IMR-90 (cell line): ENCODE measurements at regions not wholly inside any gene's neighbourhood (a gene's known extent, or its start where the extent isn't known, plus 50 kb on each side); places are given as distances from the start of the nearest gene placed in this dataset.

Source experiments
- ATAC-seq: fragments of 200-7000 bp; cut with Tn5 transposase; 2 replicates; pipeline ENCODE4 v1.9.1; 2020; ENCODE audit warnings: low read depth, mild to moderate bottlenecking, moderate library complexity
- BruUV-seq: library from RNA; stranded (reverse); fragments of 400-500 nt; replicated peaks from 2 replicates; lab custom pipeline; 2021; lab: Mats Ljungman, UMichigan
- CTCF ChIA-PET: fragments of 300-600 bp; formaldehyde crosslinking; extraction: SDS; loops from one replicate; lab custom pipeline; 2021; ENCODE audit warnings: antibody characterized with exemption; lab: Yijun Ruan, JAX
- POLR2A ChIA-PET: fragments of 300-600 bp; sonication (Branson Sonifier 250); formaldehyde crosslinking; loops from one replicate; lab custom pipeline; 2022; ENCODE audit warnings: antibody characterized with exemption; ENCODE audit not compliant: unreplicated experiment; lab: Charles Lee
- DNase-seq: peaks from one replicate; pipeline ENCODE4 v3.0.0; 2013
- H2AFZ ChIP-seq: replicated peaks from 2 replicates; pipeline ENCODE3; 2013; ENCODE audit warnings: low read length, mild to moderate bottlenecking; ENCODE audit not compliant: poor library complexity
- H2AK5ac ChIP-seq: 2 replicates; pipeline ENCODE4 v1.6.1; 2013; ENCODE audit warnings: low read depth, low read length, inconsistent platforms
- H2AK9ac ChIP-seq: replicated peaks from 2 replicates; pipeline ENCODE3; 2013; ENCODE audit warnings: mild to moderate bottlenecking, low read depth, low read length, moderate library complexity; ENCODE audit not compliant: poor library complexity
- H2BK120ac ChIP-seq: 2 replicates; pipeline ENCODE4 v1.6.1; 2013; ENCODE audit warnings: low read depth, low read length, inconsistent platforms
- H2BK15ac ChIP-seq: 3 replicates; pipeline ENCODE4 v1.6.1; 2013; ENCODE audit warnings: low read depth, low read length, inconsistent platforms
- H2BK20ac ChIP-seq: 2 replicates; pipeline ENCODE4 v1.6.1; 2013; ENCODE audit warnings: low read depth, mild to moderate bottlenecking, inconsistent platforms, low read length, moderate library complexity
- H2BK5ac ChIP-seq: 2 replicates; pipeline ENCODE4 v1.6.1; 2013; ENCODE audit warnings: mild to moderate bottlenecking, low read depth, low read length, inconsistent platforms; ENCODE audit not compliant: poor library complexity, severe bottlenecking
- H3K14ac ChIP-seq: replicated peaks from 2 replicates; pipeline ENCODE4 v1.6.1; 2013; ENCODE audit warnings: low read depth, low read length, inconsistent platforms
- H3K18ac ChIP-seq: 2 replicates; pipeline ENCODE4 v1.6.1; 2013; ENCODE audit warnings: low read depth, low read length, control low read depth
- H3K23ac ChIP-seq: 2 replicates; pipeline ENCODE4 v1.6.1; 2013; ENCODE audit warnings: low read depth, low read length, inconsistent platforms
- H3K27ac ChIP-seq: 2 replicates; pipeline ENCODE4 v1.5.1; 2013; ENCODE audit warnings: mild to moderate bottlenecking, control low read depth, low read length; ENCODE audit not compliant: insufficient read depth
- H3K27me3 ChIP-seq: 2 replicates; pipeline ENCODE4 v1.6.1; 2013; ENCODE audit warnings: low read length; ENCODE audit not compliant: control insufficient read depth, insufficient read depth
- H3K36me3 ChIP-seq: 2 replicates; pipeline ENCODE4 v1.6.1; 2013; ENCODE audit warnings: low read length, mixed read lengths; ENCODE audit not compliant: control insufficient read depth, insufficient read depth
- H3K4ac ChIP-seq: 2 replicates; pipeline ENCODE4 v1.6.1; 2013; ENCODE audit warnings: low read depth, low read length, inconsistent platforms
- H3K4me1 ChIP-seq: 2 replicates; pipeline ENCODE4 v1.6.1; 2013; ENCODE audit warnings: low read length, mixed read lengths; ENCODE audit not compliant: control insufficient read depth, insufficient read depth
- H3K4me2 ChIP-seq: 2 replicates; pipeline ENCODE4 v1.6.1; 2013; ENCODE audit warnings: low read depth, mild to moderate bottlenecking, control low read depth, low read length, moderate library complexity
- H3K4me3 ChIP-seq: 2 replicates; pipeline ENCODE4 v1.5.1; 2013; ENCODE audit warnings: low read depth, mild to moderate bottlenecking, control low read depth, low read length, moderate library complexity; ENCODE audit not compliant: insufficient read depth
- H3K56ac ChIP-seq: 2 replicates; pipeline ENCODE4 v1.6.1; 2013; ENCODE audit warnings: low read length, inconsistent platforms; ENCODE audit not compliant: insufficient read depth; ENCODE audit errors: extremely low read depth
- H3K79me1 ChIP-seq, 2 experiments: 2 replicates each; pipeline ENCODE4 v1.6.1; 2013; ENCODE audit warnings: low read length in 2 of 2, inconsistent platforms in 1 of 2, low read depth in 1 of 2
- H3K9ac ChIP-seq: 2 replicates; pipeline ENCODE4 v1.6.1; 2013; ENCODE audit warnings: low read depth, low read length, control low read depth
- H3K9me1 ChIP-seq: 2 replicates; pipeline ENCODE4 v1.6.1; 2013; ENCODE audit warnings: low read length, inconsistent platforms; ENCODE audit not compliant: insufficient read depth
- H3K9me3 ChIP-seq: 2 replicates; pipeline ENCODE4 v1.6.1; 2013; ENCODE audit warnings: low read length; ENCODE audit not compliant: control insufficient read depth, insufficient read depth
- H4K20me1 ChIP-seq: 2 replicates; pipeline ENCODE4 v1.6.1; 2013; ENCODE audit warnings: low read length, inconsistent platforms; ENCODE audit not compliant: insufficient read depth
- H4K5ac ChIP-seq: 2 replicates; pipeline ENCODE4 v1.6.1; 2013; ENCODE audit warnings: mild to moderate bottlenecking, low read depth, low read length, control low read depth
- H4K8ac ChIP-seq, 2 experiments: 2 replicates each; pipeline ENCODE4 v1.6.1; 2013; ENCODE audit warnings: low read depth in 2 of 2, low read length in 2 of 2, control low read depth in 1 of 2, inconsistent platforms in 1 of 2
- H4K91ac ChIP-seq: 2 replicates; pipeline ENCODE4 v1.6.1; 2013; ENCODE audit warnings: low read depth, low read length, inconsistent platforms; ENCODE audit not compliant: insufficient read depth
- BHLHE40 ChIP-seq: fragments of 150-350 bp; IDR thresholded peaks from 2 replicates; pipeline ENCODE4 v1.6.1; 2016; ENCODE audit warnings: mild to moderate bottlenecking, low read depth, low read length
- CEBPB ChIP-seq: IDR thresholded peaks from 2 replicates; pipeline ENCODE4 v1.6.1; 2012; ENCODE audit warnings: low read depth, low read length, improper control_type of control experiment
- CHD1 ChIP-seq: IDR thresholded peaks from 2 replicates; pipeline ENCODE4 v1.6.1; 2012; ENCODE audit warnings: low read depth, low read length, improper control_type of control experiment
- ELK1 ChIP-seq: fragments of 150-350 bp; IDR thresholded peaks from 2 replicates; pipeline ENCODE4 v1.6.1; 2016; ENCODE audit warnings: low read depth, mild to moderate bottlenecking, low read length, moderate library complexity, borderline replicate concordance
- FOS ChIP-seq: fragments of 150-350 bp; IDR thresholded peaks from 2 replicates; pipeline ENCODE4 v1.6.1; 2016; ENCODE audit warnings: low read depth, low read length
- MAFK ChIP-seq: IDR thresholded peaks from 2 replicates; pipeline ENCODE4 v1.6.1; 2012; ENCODE audit warnings: low read depth, low read length, improper control_type of control experiment
- MAZ ChIP-seq: IDR thresholded peaks from 2 replicates; pipeline ENCODE4 v1.6.1; 2012; ENCODE audit warnings: low read depth, mild to moderate bottlenecking, low read length, improper control_type of control experiment, moderate library complexity, borderline replicate concordance
- MXI1 ChIP-seq: IDR thresholded peaks from 2 replicates; pipeline ENCODE4 v1.6.1; 2012; ENCODE audit warnings: low read depth, mild to moderate bottlenecking, low read length, moderate library complexity, borderline replicate concordance
- NFE2L2 ChIP-seq: fragments of 150-350 bp; IDR thresholded peaks from 2 replicates; pipeline ENCODE4 v1.6.1; 2016; ENCODE audit warnings: low read depth, mild to moderate bottlenecking, low read length
- POLR2A ChIP-seq: IDR thresholded peaks from 2 replicates; pipeline ENCODE4 v1.6.1; 2012; ENCODE audit warnings: mild to moderate bottlenecking, low read depth, low read length
- RAD21 ChIP-seq: IDR thresholded peaks from 2 replicates; pipeline ENCODE4 v1.6.1; 2012; ENCODE audit warnings: low read length, improper control_type of control experiment
- RCOR1 ChIP-seq: IDR thresholded peaks from 2 replicates; pipeline ENCODE4 v1.6.1; 2012; ENCODE audit warnings: mild to moderate bottlenecking, low read length, improper control_type of control experiment; ENCODE audit not compliant: insufficient replicate concordance
- RFX5 ChIP-seq: IDR thresholded peaks from 2 replicates; pipeline ENCODE4 v1.8.0; 2012; ENCODE audit warnings: low read depth, mild to moderate bottlenecking, low read length, moderate library complexity
- SMC3 ChIP-seq: fragments of 150-350 bp; IDR thresholded peaks from 2 replicates; pipeline ENCODE4 v1.6.1; 2016; ENCODE audit warnings: low read depth, mild to moderate bottlenecking, antibody characterized with exemption, low read length, moderate library complexity
- WGBS, 2 experiments: methylation state at CpG; one replicate each; pipeline versions ENCODE4 v1.1.5 to v1.1.7; 2013; ENCODE audit warnings: missing lambda C conversion rate in 2 of 2; ENCODE audit not compliant: insufficient read length in 1 of 2; ENCODE audit errors: extremely low coverage in 2 of 2; 5-methylcytosine and 5-hydroxymethylcytosine counted together
- dilution Hi-C: fragments of 300-500 bp; cut with HindIII; formaldehyde crosslinking; loops from one replicate; pipeline ENCODE4 v1.14.3; 2018; ENCODE audit warnings: low sequenced_read_pairs; ENCODE audit not compliant: unreplicated experiment
- in situ Hi-C: fragments of 300-500 bp; cut with MboI; formaldehyde crosslinking; loops from 3 replicates; pipeline ENCODE4 v1.14.3; 2019; ENCODE audit warnings: low sequenced_read_pairs, inconsistent platforms, mixed read lengths
- intact Hi-C: fragments of 100-400 bp; cut with micrococcal nuclease; formaldehyde crosslinking; loops from 2 replicates; pipeline ENCODE4 v1.10.0; 2022
- TF ChIP-seq, protein P1 (sequence below): conservative IDR thresholded peaks from 2 replicates; pipeline ENCODE4 v1.5.1; 2012; ENCODE audit warnings: mild to moderate bottlenecking, low read depth, low read length, improper control_type of control experiment
- TF ChIP-seq, protein P2 (sequence below): fragments of 150-350 bp; IDR thresholded peaks from 2 replicates; pipeline ENCODE4 v1.6.1; 2017; ENCODE audit warnings: mild to moderate bottlenecking, antibody characterized with exemption, low read length, low read depth

DNA sequence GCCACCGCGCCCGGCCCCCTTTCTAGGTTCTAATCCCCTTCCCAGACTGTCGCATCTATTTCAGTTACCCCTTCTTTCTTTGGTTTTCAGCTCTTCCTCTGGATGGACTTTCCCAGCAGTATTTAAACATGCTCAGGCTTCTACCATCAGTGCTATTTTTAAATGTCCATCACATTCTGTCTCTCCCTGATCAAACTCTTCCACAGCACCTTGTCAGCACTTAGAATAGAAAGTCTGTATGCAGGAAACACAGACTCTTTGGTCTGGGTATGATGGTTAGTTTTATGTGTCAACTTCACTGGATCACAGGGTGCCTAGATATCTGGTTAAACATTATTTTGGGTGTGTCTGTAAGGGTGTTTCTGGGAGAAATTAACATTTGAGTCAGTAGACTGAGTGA, 297.8 kb upstream of the ECI2 start:
- 89% methylated on average over 3 of the region's 4 CpGs; no CpG with 5 or more reads in 1 of the 2 experiments for WGBS, 2 experiments
- H4K20me1 ChIP-seq, result no peaks in the 10 kb centered on the region
- BruUV-seq, result no TSS peak
- H3K4me3 ChIP-seq, result no peak overlapping the region
- H2BK5ac ChIP-seq, result no peak overlapping the region
- H2BK20ac ChIP-seq, result no peak overlapping the region
- H3K4ac ChIP-seq, result no peak overlapping the region
- H3K36me3 ChIP-seq, result no peaks in the 10 kb centered on the region
- CTCF ChIA-PET, result no interaction called here
- H3K27me3 ChIP-seq, result no peaks in the 10 kb centered on the region
- H2BK15ac ChIP-seq, result no peak overlapping the region
- DNase-seq, result no peak
- no peak overlapping the region for H2BK120ac ChIP-seq
- in situ Hi-C loops (no loop called here), intact Hi-C loops (no loop called here), dilution Hi-C loops (no loop called here)
- no peak overlapping the region for H4K5ac ChIP-seq
- H3K56ac ChIP-seq, result no peak overlapping the region
- no peak overlapping the region for H4K8ac ChIP-seq
- H4K91ac ChIP-seq, result no peak overlapping the region
- no peak overlapping the region for H3K27ac ChIP-seq
- H3K4me2 ChIP-seq, result no peak overlapping the region
- H3K9me1 ChIP-seq, result no peaks in the 10 kb centered on the region
- no peak overlapping the region for H3K23ac ChIP-seq
- no peak overlapping the region for H2AFZ ChIP-seq
- no peak overlapping the region for H3K9ac ChIP-seq
- no peaks in the 10 kb centered on the region for H3K79me1 ChIP-seq
- no peak for ATAC-seq
- no peak overlapping the region for H2AK9ac ChIP-seq
- no peak overlapping the region for H3K18ac ChIP-seq
- H3K4me1 ChIP-seq, result no peaks in the 10 kb centered on the region
- TF ChIP-seq CHD1 (no peak), RCOR1 (no peak), NFE2L2 (no peak), CEBPB (no peak), SMC3 (no peak), POLR2A (no peak), BHLHE40 (no peak), MXI1 (no peak), MAFK (no peak), FOS (no peak), RFX5 (no peak), MAZ (no peak), RAD21 (no peak), ELK1 (no peak)
- TF ChIP-seq, protein P1, sequence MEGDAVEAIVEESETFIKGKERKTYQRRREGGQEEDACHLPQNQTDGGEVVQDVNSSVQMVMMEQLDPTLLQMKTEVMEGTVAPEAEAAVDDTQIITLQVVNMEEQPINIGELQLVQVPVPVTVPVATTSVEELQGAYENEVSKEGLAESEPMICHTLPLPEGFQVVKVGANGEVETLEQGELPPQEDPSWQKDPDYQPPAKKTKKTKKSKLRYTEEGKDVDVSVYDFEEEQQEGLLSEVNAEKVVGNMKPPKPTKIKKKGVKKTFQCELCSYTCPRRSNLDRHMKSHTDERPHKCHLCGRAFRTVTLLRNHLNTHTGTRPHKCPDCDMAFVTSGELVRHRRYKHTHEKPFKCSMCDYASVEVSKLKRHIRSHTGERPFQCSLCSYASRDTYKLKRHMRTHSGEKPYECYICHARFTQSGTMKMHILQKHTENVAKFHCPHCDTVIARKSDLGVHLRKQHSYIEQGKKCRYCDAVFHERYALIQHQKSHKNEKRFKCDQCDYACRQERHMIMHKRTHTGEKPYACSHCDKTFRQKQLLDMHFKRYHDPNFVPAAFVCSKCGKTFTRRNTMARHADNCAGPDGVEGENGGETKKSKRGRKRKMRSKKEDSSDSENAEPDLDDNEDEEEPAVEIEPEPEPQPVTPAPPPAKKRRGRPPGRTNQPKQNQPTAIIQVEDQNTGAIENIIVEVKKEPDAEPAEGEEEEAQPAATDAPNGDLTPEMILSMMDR, result no peak
- TF ChIP-seq, protein P2, sequence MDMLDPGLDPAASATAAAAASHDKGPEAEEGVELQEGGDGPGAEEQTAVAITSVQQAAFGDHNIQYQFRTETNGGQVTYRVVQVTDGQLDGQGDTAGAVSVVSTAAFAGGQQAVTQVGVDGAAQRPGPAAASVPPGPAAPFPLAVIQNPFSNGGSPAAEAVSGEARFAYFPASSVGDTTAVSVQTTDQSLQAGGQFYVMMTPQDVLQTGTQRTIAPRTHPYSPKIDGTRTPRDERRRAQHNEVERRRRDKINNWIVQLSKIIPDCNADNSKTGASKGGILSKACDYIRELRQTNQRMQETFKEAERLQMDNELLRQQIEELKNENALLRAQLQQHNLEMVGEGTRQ, result no peak
- no peak overlapping the region for H2AK5ac ChIP-seq
- H3K14ac ChIP-seq, result no peak overlapping the region
- no peaks in the 10 kb centered on the region for H3K9me3 ChIP-seq
- POLR2A ChIA-PET, result no interaction called here
